GM19455 (cell line): ENCODE measurements at regions not wholly inside any gene's neighbourhood (a gene's known extent, or its start where the extent isn't known, plus 50 kb on each side); places are given as distances from the start of the nearest gene placed in this dataset.
"Not testable (repeated sequence)": the region's sequence is repeated elsewhere in the genome, so short reads cannot be mapped to it uniquely, and the experiment has no call there.

Experiments
- ATAC-seq: cut with Tn5 transposase; IDR thresholded peaks from one replicate; pipeline ENCODE4 v1.9.1; 2021; ENCODE audit not compliant: unreplicated experiment

DNA sequence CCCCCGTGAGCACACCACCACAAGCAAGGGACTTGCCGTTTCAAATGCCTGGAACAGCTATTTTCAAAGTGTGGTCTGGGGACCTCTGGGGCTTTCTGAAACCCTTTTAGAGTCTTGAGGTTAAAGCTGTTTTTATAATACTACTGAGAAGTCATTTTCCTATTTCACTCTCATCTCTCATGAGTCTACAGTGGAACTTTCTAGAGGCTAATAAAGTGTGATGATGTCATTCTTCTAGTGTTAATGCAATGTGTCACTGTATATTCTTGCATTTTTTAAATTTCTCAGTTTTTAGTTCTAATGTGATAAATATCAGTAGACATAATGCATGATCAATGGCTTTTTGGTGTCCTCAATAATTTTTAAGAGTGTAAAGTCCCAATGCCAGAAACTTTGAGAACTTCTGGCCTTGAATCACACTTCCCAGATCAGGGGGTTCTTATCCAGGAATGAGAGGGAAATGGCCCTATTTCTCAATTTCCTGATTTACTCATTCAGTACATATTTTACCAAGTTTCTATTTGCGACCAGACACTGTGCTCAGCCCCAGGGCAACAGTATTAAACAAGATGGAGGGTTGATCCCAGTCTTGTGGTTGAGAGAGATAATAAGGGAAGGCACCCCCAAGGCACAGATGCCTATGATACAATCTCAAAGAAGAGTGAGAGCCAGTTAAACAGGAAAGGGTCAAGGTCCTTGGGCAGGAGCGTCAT, 444.0 kb downstream of the HS3ST3B1 start:
- no peak for ATAC-seq

DNA sequence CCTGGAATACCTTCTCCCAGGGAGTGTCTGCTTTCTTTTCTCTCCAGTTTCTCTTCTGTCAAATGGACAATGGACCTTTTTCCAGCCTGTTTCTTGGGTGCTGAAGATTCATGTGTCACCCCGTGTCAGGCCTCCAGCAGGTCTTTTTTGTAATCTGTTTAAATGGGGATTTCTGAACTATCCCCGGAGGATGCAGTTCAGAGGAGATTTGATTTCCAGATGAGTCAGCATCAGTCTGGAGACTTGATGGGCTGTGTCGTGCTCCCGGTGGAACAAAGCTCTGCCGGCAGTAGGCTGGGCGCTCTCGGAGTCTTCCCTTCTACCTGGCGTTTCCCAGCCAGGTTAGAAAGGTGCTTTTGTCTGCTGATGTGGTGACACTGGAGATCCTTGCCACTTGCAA, 440.6 kb downstream of the HS3ST3B1 start:
- ATAC-seq, result no peak

DNA sequence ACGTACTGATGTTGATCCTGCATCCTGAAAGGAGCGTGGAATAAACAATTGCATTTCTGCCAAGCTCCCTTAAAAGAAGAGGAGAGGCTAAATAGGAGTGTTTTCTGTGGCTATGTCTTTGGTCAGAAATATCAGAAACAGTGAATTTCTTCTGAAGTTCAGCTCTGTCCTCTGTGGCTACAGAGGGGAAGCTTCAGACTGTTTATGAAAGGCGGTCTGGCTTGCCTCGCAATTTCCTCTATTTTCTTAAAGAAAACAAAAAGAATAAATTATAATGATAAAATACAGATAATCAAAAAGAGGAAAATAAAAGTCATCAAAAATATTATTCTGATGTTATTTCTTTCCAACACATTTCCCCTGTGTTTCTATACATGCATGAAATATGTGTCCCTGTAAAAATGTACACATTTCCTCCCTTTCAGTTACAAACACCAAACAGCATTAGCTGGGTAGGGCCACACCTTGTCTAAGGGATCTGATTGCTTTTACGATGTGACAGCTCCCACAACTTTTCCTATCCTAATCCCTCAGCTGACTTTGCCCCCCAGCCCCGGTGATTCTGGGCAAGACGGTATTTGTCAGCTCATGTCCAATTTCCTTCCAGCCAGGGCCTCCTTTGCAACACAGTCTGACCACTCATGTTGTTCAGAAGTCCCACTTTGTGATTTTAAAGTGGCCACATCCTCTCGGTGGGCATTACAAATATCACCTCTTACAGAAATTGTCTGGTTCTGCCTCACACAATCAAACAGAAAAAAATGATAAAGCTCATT, 439.0 kb downstream of the HS3ST3B1 start:
- no peak for ATAC-seq

DNA sequence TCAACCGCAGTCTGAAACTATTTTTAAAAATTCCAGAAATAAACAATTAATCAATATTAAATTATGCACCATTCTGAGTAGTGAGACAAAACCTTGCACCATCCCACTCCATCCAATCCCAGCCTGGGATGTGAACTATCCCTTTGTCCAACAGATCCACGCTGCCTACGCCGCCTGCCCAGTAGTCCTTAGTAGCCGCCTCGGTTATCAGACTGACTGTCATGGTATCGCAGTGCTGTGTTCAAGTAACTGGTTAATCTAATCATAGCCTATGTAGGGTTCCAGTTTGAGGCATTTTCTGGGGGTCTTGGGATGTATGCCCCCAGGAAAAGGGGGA, 437.7 kb downstream of the HS3ST3B1 start:
- ATAC-seq, result no peak

DNA sequence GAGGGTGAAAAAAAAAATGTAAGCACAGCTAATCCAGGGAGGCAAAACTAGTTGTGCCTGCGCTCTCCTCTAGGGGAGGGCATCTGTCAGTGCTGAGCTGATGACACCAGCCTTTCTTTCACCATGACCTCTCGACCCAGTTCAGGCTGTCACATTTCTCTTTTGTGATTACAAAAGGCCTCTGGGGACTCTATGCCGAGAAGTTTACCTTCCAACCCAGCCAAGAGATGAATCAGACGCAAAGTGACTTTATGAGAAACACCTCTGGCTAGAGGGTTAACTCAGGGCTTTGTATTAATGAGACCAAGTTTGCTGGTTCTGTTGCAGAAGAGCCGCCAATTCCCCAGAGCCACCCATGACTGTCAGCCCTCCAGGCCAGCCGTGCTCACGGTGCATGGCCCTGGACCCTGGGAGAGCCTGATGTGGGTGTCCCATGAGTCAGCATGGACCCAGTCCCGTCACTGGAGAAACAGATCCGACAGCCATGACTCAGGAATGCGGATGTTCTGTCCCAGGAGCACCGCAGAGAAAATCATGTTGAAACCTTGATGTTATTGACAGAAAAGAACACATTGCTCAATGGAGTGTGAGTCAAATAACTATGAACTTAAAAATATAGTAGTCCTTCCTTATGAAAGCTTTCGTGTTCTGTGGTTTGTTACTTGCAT, 437.2 kb downstream of the HS3ST3B1 start:
- ATAC-seq, result no peak

DNA sequence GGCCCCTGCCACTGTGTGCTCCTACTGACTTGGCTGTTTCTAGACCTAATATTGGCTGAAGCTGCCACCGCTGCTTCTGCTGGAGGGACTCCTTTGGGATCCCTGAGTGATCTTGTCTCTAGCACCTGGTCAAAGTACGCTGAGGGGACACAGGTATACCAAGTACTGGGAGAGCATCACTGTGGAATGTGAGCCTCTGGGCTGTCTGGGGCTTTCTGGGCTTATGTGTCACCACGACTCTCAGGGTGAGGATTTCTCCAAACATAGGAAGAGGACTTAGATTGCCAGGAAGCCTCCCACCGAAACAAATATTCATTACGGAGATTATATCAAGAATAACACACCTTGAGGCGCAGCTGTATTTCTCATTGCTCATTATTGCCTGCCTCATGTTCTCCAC, 435.8 kb downstream of the HS3ST3B1 start:
- no peak for ATAC-seq

DNA sequence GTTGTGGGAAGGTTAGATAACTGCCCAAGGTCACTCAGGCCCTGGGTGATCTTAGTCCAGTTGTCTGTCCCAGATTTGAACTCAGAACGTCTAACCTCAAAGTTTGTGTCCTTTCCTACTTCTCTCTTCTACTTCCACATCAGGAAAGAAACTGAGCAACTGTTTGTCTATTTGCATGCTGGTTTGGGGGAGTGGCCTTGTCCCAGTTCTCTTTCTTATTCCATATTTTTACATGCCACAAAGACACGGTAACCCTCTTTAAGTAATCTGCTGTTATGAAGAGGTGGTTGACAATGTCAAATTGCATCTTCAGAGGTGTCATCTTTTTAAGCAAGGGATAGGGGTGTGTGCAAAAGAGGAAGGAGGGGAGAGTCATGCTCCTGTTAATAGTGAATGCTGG, 432.5 kb downstream of the HS3ST3B1 start:
- no peak for ATAC-seq

DNA sequence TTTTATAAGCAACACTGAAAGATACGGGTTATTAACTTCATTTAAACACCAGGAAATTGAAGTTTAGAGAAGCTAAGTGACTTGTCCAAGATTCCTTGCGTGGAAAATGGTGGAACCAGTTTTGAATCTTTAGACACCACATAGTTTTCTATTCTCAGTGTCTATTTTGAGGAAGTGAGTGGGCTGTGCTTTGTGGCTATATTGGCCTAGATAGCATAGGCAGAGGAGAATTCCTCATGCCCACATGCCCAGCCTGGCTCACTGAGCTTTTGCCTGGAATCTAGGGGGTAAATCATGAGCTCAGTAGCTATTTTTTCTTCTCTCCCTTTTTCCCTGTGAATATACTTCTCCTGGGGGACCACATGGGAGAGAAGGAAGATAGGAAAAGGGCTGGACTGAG, 431.3 kb downstream of the HS3ST3B1 start:
- no peak for ATAC-seq

DNA sequence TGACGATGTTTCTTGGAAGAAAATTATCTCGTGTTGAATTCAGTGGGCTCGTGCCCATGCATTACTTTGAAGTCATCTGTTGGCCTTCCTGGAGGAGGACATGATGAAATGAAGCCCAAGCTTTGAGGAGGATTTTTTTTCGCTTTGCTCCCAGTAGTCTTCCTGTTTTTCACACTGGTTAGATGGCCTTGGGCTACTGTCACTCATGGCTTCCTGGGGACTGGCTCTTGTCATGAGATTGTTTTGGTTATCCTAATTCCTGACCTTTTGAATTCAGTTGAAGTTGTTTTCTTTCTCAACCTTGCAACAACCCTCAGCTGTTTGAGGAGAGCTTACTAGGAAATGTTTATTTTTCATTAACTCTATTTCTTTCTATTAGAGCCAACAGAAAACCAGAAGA, 430.7 kb downstream of the HS3ST3B1 start:
- ATAC-seq, result no peak

DNA sequence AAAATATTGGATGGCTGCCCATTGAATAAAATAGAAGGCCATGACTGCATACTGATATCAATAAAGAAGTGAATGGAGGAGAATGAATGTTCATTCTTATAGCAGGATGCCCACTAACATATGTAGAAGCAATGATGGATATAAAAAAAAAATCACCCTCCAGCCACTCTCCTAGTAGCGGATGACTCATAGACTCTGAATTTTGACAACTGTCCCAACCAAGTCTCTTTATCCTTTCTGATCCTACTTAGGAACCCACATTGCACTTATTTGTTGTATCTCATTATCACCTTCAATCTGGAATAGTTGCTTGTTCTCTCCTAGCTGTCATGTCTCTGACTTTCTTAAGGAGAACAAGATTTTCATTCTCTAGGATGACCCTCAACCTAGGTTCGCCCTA, 429.9 kb downstream of the HS3ST3B1 start:
- ATAC-seq, result no peak

DNA sequence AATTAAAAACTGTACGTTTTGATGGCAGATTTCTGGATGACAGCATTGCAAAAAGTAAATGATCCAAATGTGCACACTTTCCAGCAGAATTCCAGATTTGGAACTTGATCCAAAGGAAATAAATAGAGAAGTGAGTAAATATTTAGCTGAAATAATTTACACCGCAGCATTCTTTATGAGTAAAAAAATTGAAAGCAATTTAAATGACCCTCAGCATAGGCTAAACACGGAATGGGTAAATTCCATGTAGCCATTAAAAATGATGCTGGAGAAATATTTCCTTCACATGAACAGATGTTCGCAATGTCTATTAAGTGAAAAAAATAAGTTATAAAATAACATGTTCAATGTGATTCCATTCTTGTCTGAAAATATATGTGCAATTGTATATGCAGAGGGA, 424.8 kb downstream of the HS3ST3B1 start:
- ATAC-seq, result no peak

DNA sequence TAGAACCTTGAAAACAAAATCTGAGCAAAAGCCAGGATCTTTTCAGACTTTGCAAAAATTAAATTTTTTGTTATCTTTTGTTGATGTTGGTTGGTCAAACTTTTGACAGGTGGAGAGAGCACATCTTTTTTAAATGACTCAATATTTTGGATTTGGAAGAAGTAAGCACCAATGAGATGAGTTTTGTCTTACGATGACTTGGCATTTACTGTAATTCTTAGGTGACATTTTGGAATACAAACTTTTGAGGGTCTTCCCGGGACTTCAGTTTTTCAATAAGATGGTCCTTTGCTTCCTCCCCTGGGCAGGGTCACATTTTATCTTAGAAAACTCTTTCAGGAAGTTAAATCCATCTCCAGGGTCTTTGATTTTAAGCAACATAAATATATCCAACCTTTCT, 423.9 kb downstream of the HS3ST3B1 start:
- no peak for ATAC-seq

DNA sequence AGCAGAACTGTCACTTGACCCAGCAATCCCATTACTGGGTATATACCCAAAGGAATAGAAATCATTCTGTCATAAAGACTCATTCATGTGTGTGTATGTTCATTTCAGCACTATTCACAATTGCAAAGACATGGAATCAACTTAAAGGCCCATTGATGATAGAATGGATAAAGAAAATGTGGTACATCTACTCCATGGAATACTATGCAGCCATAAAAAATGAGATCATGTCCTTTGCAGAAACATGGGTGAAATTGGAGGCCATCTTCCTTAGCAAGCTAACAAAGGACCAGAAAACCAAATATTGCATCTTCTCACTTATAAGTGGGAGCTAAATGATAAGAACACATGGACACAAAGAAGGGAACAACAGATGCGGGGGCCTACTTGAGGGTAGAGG, 422.5 kb downstream of the HS3ST3B1 start:
- not testable (repeated sequence) for ATAC-seq

DNA sequence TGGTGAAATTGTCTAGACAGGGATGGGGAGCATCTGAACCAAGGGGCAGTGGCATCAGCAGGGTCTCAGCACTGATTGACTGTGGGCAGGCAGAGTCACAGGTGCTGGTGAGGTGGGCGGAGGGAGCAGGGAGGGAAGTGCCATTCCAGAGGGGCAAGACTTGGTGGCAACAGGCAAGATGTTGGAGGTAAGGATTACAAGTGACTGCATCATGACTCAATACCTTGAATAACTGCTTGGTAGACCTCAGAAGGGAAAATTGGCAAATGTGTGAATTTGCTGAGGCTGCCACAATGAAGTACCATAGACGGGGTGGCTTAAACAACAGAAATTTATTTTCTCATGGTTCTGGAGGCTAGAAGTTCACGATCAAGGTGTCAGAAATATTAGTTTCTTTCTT, 419.1 kb downstream of the HS3ST3B1 start:
- ATAC-seq, result no peak

DNA sequence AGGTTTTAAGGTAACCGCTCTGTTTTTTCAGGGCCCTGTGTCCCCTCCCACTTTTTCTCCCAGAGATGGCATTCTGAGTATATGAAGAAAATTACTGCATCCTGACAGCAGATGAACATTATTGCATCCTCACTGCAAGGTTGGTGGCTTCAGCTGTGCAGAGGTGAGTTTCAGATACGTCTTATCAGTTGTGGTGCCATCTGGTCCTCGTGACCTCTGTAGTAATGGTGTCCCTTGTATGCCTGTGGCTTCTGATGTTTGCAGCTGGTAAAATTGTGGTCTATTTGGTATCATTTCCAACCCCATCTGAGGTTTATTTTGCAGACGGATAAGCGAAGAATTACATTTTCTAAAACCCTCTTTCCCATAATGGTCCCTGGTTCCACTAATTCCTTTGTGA, 417.0 kb downstream of the HS3ST3B1 start:
- no peak for ATAC-seq

DNA sequence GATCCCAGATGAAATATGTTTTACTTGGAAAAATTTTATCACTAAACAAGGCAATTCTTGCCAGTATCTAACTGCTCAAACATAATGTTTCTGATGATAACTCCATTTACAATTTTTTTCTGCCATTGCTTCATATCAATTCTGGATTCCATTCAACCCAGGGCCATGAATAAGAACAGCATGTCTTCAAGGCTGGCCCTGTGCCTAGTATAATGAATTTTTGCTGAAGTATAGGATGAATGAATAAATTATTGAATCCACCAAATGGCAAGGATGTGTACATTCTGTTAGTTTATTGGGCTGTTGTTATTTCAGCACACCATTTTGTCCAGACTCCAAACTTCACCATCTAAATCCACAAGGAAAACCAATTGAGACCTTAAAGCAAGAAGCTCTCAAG, 414.7 kb downstream of the HS3ST3B1 start:
- no peak for ATAC-seq

DNA sequence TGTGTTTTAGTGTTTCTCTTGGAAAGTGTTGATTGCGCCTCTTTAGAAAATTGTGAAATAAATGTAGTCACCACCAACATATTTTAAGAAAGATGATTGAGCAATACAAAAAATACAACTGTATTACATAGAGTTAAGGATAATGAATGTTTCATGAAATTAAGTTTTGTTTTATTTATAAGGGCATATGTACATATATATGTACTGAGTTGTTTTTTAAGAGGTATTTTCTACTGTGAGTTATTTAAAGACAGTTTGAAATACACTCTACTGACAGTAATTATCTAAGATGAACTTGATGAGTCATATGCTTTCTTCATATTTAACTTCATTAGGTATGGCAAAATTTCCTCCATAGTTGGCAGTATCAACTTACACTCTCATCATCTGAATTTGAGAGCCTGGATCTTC, 411.7 kb downstream of the HS3ST3B1 start:
- no peak for ATAC-seq

DNA sequence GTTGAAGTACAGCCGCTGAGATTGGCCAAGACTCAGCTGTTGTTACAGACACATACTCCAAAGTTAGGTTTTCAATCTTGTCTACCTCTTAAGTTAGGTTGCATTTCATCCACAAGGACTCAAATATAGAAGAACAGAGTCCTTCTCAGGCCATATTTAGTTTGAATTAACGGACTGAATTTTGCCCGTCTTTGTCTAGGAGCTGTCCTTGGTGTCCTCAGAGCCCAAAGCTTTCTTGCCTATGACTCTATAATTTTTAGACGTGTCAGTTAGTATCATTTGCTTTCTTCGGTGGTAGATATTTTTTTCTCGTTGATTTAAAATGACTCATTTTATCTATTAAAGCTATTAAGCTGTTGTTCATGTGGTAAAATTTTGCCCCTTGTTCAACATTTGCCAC, 403.2 kb downstream of the HS3ST3B1 start:
- no peak for ATAC-seq

DNA sequence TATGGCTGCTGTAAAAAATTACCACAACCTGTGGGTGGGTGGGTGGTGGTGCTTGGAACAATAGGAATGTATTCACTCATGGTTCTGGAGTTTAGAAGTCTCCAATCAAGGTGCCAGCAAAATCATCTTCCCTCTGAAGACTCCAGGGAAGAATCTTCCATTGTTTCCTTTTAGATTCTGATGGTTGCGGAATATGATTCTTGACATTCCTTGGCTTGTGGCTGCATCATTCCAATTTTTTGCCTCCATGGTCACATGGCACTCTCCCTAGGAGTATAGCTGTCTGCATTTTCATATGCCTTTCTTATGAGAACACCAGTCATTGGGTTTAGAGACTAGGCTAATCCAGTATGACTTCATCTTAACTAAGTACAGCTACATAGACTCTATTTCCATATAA, 401.0 kb downstream of the HS3ST3B1 start:
- no peak for ATAC-seq

DNA sequence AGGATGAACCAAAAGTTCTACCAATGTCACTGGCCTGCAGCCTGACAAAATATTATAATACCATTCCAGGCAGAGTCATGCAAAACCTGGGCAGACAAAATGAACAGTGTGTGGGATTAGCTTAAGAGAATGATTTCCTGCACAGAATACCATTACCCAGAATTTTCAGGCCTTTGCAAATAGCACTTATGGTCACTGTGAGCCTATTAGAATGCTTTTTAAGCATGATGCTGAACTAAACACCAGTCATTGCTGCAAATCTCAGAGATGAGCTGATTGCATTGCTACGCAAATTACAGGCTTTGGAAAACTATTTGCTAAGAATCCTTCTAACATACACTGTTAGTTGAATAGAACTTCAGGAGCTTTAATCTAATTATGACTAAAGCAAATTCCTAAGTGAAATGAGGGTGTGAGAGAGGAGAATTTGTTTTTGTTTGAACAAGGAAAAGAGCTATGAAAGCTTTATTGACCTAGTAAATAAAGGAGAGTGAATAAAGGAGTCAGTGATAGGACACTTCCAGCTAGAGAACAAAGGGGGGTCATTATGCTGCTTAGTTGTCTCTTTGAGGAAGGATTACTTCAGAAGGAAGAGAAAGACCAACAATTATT, 398.8 kb downstream of the HS3ST3B1 start:
- no peak for ATAC-seq

DNA sequence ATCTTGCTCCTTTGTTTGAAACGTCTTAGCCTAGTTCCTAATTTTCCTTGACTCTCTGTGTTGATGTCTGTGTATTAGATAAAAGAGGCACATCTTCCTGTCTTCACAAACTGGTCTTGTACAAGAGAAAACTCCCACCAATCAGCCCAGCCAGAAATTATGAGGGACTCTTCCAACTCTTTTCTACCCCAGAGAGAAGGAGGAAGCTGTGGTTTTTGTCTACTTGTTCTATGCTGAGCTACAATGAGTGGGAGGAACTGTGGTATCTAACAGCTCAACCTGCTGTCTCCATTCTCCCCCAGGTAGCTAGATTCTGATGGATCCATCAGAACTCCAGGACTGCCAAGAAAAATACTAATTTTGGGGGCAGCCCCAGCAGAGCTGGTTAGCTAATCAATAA, 392.5 kb downstream of the HS3ST3B1 start:
- ATAC-seq, result no peak

DNA sequence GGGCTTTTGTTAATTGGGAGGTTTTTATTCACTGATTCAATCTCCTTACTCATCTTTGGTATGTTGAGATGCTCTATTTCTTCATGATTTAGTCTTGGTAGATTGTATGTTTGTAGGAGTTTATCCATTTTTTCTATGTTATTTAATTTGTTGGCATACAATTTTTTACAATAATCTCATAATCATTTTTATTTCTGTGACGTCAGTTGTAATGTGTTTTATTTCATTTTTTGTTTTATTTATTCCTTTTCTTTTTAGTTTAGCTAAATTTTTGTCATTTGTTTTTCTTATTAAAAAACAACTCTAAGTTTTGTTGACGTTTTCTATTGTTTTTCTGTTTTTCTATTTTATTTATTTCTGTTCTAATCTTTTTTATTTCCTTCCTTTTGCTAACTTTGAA, 389.8 kb downstream of the HS3ST3B1 start:
- no peak for ATAC-seq
